CD4-positive, CD25-positive, alpha-beta regulatory T cell (primary cell): ENCODE measurements at regions not wholly inside any gene's neighbourhood (a gene's known extent, or its start where the extent isn't known, plus 50 kb on each side); places are given as distances from the start of the nearest gene placed in this dataset.

Experiments used
- ATAC-seq, 2 donors: fragments of 150-1000 bp; cut with Tn5 transposase; one replicate each; pipeline ENCODE4 v1.10.0; 2021; ENCODE audit warnings: low read depth in 2 of 2, moderate number of reproducible peaks in 2 of 2, moderate library complexity in 1 of 2
- DNase-seq, 3 donors: peaks; one replicate each; pipeline versions ENCODE4 v3.0.0 to v3.0.0-alpha.2; 2012 to 2022; ENCODE audit warnings: mixed read lengths in 1 of 3
- H3K27ac ChIP-seq: one replicate; pipeline ENCODE4 v1.7.0; 2013; ENCODE audit warnings: mild to moderate bottlenecking, low read length; ENCODE audit not compliant: insufficient read depth, poor library complexity, severe bottlenecking
- H3K27me3 ChIP-seq: one replicate; pipeline ENCODE4 v1.7.0; 2013; ENCODE audit warnings: low read length; ENCODE audit not compliant: control insufficient read depth, insufficient read depth
- H3K36me3 ChIP-seq: one replicate; pipeline ENCODE4 v1.7.0; 2013; ENCODE audit warnings: mild to moderate bottlenecking, low read length, moderate library complexity; ENCODE audit not compliant: control insufficient read depth, insufficient read depth
- H3K4me1 ChIP-seq: 2 replicates; pipeline ENCODE4 v1.7.0; 2013; ENCODE audit warnings: mild to moderate bottlenecking, low read length; ENCODE audit not compliant: insufficient read depth, control insufficient read depth, poor library complexity, severe bottlenecking
- H3K4me3 ChIP-seq: one replicate; pipeline ENCODE4 v1.7.0; 2013; ENCODE audit warnings: low read depth, mild to moderate bottlenecking, low read length, moderate library complexity
- H3K9me3 ChIP-seq, 2 experiments: 1 replicate in 1 of 2; 2 replicates in 1 of 2; pipeline ENCODE4 v1.7.0; 2013; ENCODE audit warnings: low read length in 2 of 2, mild to moderate bottlenecking in 1 of 2, moderate library complexity in 1 of 2; ENCODE audit not compliant: control insufficient read depth in 2 of 2
- H3K27ac Mint-ChIP-seq, 3 donors: one replicate each; pipeline ENCODE4 v1.8.0; 2020 to 2022; ENCODE audit warnings: mild to moderate bottlenecking in 3 of 3, mixed read lengths in 3 of 3, moderate library complexity in 2 of 3
- H3K27me3 Mint-ChIP-seq: one replicate; pipeline ENCODE4 v1.8.0; 2022; ENCODE audit warnings: mild to moderate bottlenecking, mixed read lengths
- H3K36me3 Mint-ChIP-seq: one replicate; pipeline ENCODE4 v1.8.0; 2020; ENCODE audit warnings: mixed read lengths
- H3K4me1 Mint-ChIP-seq, 4 donors: one replicate each; pipeline ENCODE4 v1.8.0; 2020 to 2022; ENCODE audit warnings: mixed read lengths in 4 of 4, mild to moderate bottlenecking in 1 of 4
- H3K4me3 Mint-ChIP-seq, 4 donors: one replicate each; pipeline ENCODE4 v1.8.0; 2020 to 2022; ENCODE audit warnings: mild to moderate bottlenecking in 4 of 4, mixed read lengths in 4 of 4, moderate library complexity in 3 of 4
- H3K9me3 Mint-ChIP-seq, 7 donors: one replicate each; pipeline ENCODE4 v1.8.0; 2020 to 2022; ENCODE audit warnings: mixed read lengths in 7 of 7, mild to moderate bottlenecking in 3 of 7, moderate library complexity in 2 of 7

- Mint-ChIP-seq H3K27me3 (peaks cover 9% of the 10 kb centered on the region), H3K27ac (peak overlapping the region; percentile 32 to 95 (median 87)), H3K4me3 (peak overlapping the region in 1 of 4 donors; percentile 18), H3K4me1 (peaks cover 31 to 93% (median 59%) of the 10 kb centered on the region in 4 donors), H3K9me3 (peaks cover 0 to 3% (median 0%) of the 10 kb centered on the region in 7 donors), H3K36me3 (peaks cover 3% of the 10 kb centered on the region)
- ATAC-seq (no peak), DNase-seq (no peak)
- Histone ChIP-seq H3K4me1 (peaks cover 64% of the 10 kb centered on the region), H3K27me3 (peaks cover 4% of the 10 kb centered on the region), H3K9me3 (no peaks in the 10 kb centered on the region), H3K4me3 (no peak overlapping the region), H3K27ac (peak overlapping the region; percentile 74), H3K36me3 (no peaks in the 10 kb centered on the region)
Observed at GRCh38 chr4:83213640-83214039, 71.0 kb downstream of the COQ2 start.

- Histone ChIP-seq H3K9me3 (no peaks in the 10 kb centered on the region), H3K4me1 (peaks cover 50% of the 10 kb centered on the region), H3K4me3 (peak overlapping the region; percentile 52), H3K36me3 (no peaks in the 10 kb centered on the region), H3K27me3 (peaks cover 8% of the 10 kb centered on the region), H3K27ac (peak overlapping the region; percentile 74)
- peak overlapping the region; percentile 91 to 95 (median 95) for H3K27ac Mint-ChIP-seq
- H3K36me3 Mint-ChIP-seq = peaks cover 3% of the 10 kb centered on the region
- H3K4me3 Mint-ChIP-seq = peak overlapping the region; percentile 29 to 80 (median 70)
- H3K9me3 Mint-ChIP-seq = peaks cover 0 to 3% (median 0%) of the 10 kb centered on the region in 7 donors
- DNase-seq (peak; percentile 32 to 93 (median 90)), ATAC-seq (peak; percentile 95 to 97)
- H3K4me1 Mint-ChIP-seq = peaks cover 20 to 82% (median 46%) of the 10 kb centered on the region in 4 donors
- H3K27me3 Mint-ChIP-seq = peaks cover 21% of the 10 kb centered on the region
Observed at GRCh38 chr4:83212041-83212851, 72.4 kb downstream of the COQ2 start.

- Mint-ChIP-seq H3K36me3 (peaks cover 3% of the 10 kb centered on the region), H3K4me1 (peaks cover 20 to 56% (median 29%) of the 10 kb centered on the region in 4 donors), H3K27ac (peak overlapping the region; percentile 36 to 81 (median 54)), H3K4me3 (peak overlapping the region in 1 of 4 donors; percentile 4), H3K9me3 (peaks cover 0 to 3% (median 0%) of the 10 kb centered on the region in 7 donors), H3K27me3 (peaks cover 21% of the 10 kb centered on the region)
- H3K4me1 ChIP-seq = peaks cover 30% of the 10 kb centered on the region
- ATAC-seq (no peak), DNase-seq (no peak)
- peaks cover 6% of the 10 kb centered on the region for H3K27me3 ChIP-seq
- H3K4me3 ChIP-seq = no peak overlapping the region
- no peaks in the 10 kb centered on the region for H3K36me3 ChIP-seq
- no peak overlapping the region for H3K27ac ChIP-seq
- no peaks in the 10 kb centered on the region for H3K9me3 ChIP-seq
Observed at GRCh38 chr4:83209419-83209818, 75.2 kb downstream of the COQ2 start.

- Histone ChIP-seq H3K27ac (no peak overlapping the region), H3K4me1 (peaks cover 30% of the 10 kb centered on the region), H3K27me3 (peaks cover 6% of the 10 kb centered on the region), H3K4me3 (no peak overlapping the region), H3K9me3 (no peaks in the 10 kb centered on the region), H3K36me3 (no peaks in the 10 kb centered on the region)
- Mint-ChIP-seq H3K9me3 (peaks cover 0 to 3% (median 0%) of the 10 kb centered on the region in 7 donors), H3K27me3 (peaks cover 21% of the 10 kb centered on the region), H3K4me1 (peaks cover 20 to 52% (median 28%) of the 10 kb centered on the region in 4 donors), H3K4me3 (no peak overlapping the region), H3K27ac (peak overlapping the region in 2 of 3 donors; percentile 54 to 57), H3K36me3 (peaks cover 3% of the 10 kb centered on the region)
- DNase-seq (no peak), ATAC-seq (no peak)
Observed at GRCh38 chr4:83208371-83209365, 75.9 kb downstream of the COQ2 start.

DNA sequence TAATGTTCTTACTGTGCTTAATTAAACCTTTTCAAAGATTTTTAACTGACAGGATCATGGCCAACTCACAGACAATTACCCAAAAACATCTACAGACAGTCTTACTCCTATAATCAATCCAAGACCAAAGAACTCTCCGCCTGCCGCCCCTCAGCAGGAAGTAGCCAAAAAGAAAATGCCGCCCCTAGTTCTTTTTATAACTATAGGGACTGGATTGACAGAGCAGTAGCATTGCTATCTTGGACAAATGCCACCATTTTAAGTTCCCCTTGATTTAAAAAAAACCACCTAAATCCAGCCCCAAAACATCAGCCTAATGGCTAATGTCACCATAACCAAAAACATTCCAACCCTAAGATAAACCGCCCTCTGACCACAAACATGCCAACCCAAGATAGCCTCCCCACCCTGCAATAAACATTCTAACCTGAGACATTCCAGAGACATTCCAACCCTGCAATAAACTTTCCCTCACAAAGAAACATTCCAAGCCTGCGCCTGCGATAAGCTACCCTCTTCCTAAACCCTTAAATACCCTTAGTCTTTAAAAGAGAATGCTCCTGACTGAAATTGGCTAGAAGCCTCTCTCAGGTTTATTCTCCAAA, 77.0 kb downstream of the COQ2 start:
- DNase-seq = no peak
- H3K27ac Mint-ChIP-seq = no peak overlapping the region
- H3K36me3 ChIP-seq = no peaks in the 10 kb centered on the region
- peaks cover 22% of the 10 kb centered on the region for H3K4me1 ChIP-seq
- peaks cover 6% of the 10 kb centered on the region for H3K27me3 ChIP-seq
- peaks cover 3% of the 10 kb centered on the region for H3K36me3 Mint-ChIP-seq
- no peak for ATAC-seq
- peaks cover 11 to 41% (median 21%) of the 10 kb centered on the region in 4 donors for H3K4me1 Mint-ChIP-seq
- no peaks in the 10 kb centered on the region for H3K9me3 ChIP-seq
- H3K27ac ChIP-seq = no peak overlapping the region
- no peak overlapping the region for H3K4me3 ChIP-seq
- H3K27me3 Mint-ChIP-seq = peaks cover 21% of the 10 kb centered on the region
- no peak overlapping the region for H3K4me3 Mint-ChIP-seq
- peaks cover 0 to 1% (median 0%) of the 10 kb centered on the region in 7 donors for H3K9me3 Mint-ChIP-seq

GRCh38 chr4:83205760-83206159, 78.8 kb downstream of the COQ2 start:
- H3K9me3 ChIP-seq = no peaks in the 10 kb centered on the region
- no peak for DNase-seq
- peaks cover 6% of the 10 kb centered on the region for H3K27me3 ChIP-seq
- no peak overlapping the region for H3K27ac ChIP-seq
- Mint-ChIP-seq H3K9me3 (no peaks in the 10 kb centered on the region), H3K36me3 (peaks cover 3% of the 10 kb centered on the region), H3K4me1 (peaks cover 0 to 24% (median 14%) of the 10 kb centered on the region in 4 donors), H3K4me3 (no peak overlapping the region), H3K27me3 (peaks cover 29% of the 10 kb centered on the region), H3K27ac (no peak overlapping the region)
- no peaks in the 10 kb centered on the region for H3K36me3 ChIP-seq
- peaks cover 3% of the 10 kb centered on the region for H3K4me1 ChIP-seq
- H3K4me3 ChIP-seq = no peak overlapping the region
- ATAC-seq = no peak

- H3K9me3 ChIP-seq = no peaks in the 10 kb centered on the region
- H3K4me1 ChIP-seq = no peaks in the 10 kb centered on the region
- Mint-ChIP-seq H3K27me3 (peaks cover 31% of the 10 kb centered on the region), H3K36me3 (peaks cover 2% of the 10 kb centered on the region), H3K9me3 (no peaks in the 10 kb centered on the region), H3K27ac (no peak overlapping the region), H3K4me1 (peaks cover 0 to 16% (median 10%) of the 10 kb centered on the region in 4 donors), H3K4me3 (no peak overlapping the region)
- no peaks in the 10 kb centered on the region for H3K36me3 ChIP-seq
- DNase-seq = no peak
- peaks cover 6% of the 10 kb centered on the region for H3K27me3 ChIP-seq
- H3K27ac ChIP-seq = no peak overlapping the region
- no peak overlapping the region for H3K4me3 ChIP-seq
- ATAC-seq = no peak
Observed at GRCh38 chr4:83204731-83205130, 79.9 kb downstream of the COQ2 start.
